NCI-H748 treated with DMSO at 0.1 percent for 48 hours (cell line): ENCODE measurements at regions not wholly inside any gene's neighbourhood (a gene's known extent, or its start where the extent isn't known, plus 50 kb on each side); places are given as distances from the start of the nearest gene placed in this dataset.
"Not testable (repeated sequence)": the region's sequence is repeated elsewhere in the genome, so short reads cannot be mapped to it uniquely, and the experiment has no call there.

Experiments
- DNase-seq: peaks from one replicate; lab custom pipeline; 2025; lab: John Stamatoyannopoulos, UW

DNA sequence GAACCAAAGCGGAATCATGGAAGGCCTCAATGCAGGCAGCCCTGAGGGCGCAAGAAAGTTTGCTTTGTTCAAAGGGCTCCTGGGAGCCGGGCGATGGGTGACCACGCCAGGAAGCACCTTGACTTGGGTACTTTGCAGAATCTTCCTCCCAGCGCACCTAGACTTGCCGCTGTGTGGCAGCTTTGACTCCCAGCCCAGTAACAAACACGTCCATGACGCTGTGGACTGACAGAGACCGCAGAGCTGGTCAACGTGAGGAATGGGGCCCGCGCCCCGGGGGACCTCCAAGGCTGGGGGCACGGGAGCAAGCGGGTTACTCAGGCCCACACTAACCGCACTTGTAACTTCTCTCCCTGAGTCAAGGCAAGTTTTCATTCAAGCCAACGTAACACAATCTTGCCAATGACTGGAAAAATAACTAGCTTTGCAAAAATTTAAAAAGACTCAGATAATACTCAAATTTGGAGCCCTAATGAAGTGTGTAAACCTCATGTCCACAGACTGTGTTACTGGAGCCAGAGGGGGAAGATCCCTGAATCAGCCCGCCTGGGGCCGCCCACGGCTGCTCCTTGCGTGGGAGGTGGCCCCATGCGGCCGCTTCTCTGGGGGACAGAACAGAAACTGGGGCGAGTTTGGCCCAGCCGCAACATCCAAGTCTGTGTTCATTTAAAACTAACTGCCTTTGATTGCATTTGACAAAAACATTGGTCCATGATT is 130.8 kb downstream of the DNAJB6 start:
- DNase-seq: no peak

GRCh38 chr7:157468221-157469111 is 131.7 kb downstream of the DNAJB6 start:
- no peak for DNase-seq

- no peak for DNase-seq
Measured at GRCh38 chr7:157469181-157470016, 132.6 kb downstream of the DNAJB6 start.

- DNase-seq: no peak
Measured at GRCh38 chr7:157470017-157470322, 133.2 kb downstream of the DNAJB6 start.

- DNase-seq: no peak
Measured at GRCh38 chr7:157470701-157471131, 133.9 kb downstream of the DNAJB6 start.

- DNase-seq: no peak
Measured at GRCh38 chr7:157471259-157472125, 134.7 kb downstream of the DNAJB6 start.

- DNase-seq: no peak
Measured at GRCh38 chr7:157472311-157473050, 135.7 kb downstream of the DNAJB6 start.

DNA sequence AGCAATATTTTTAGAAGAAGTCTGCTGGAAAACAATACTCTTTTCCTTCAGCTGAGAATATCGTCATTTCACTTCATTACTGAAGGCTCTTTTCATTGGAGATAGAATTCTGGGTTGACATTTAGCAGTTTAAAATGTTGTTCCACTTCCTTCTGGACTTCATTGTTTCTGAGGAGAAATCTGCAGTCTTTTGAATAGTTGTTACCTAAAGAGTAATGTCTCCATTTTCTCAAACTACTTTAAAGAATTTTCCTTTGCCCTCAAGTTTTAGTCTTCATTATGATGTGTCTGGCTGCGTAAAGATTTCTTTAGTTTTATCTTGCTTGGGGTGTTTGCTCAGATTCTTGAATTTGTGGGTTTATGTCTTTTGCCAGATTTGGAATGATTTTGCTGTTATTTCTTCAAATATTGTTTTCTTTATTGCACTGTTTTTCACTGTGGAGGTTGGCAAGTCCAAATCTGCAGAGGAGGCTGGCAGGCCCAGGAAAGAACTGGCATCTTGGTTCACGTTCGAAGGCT is 136.3 kb downstream of the DNAJB6 start:
- DNase-seq: no peak

DNA sequence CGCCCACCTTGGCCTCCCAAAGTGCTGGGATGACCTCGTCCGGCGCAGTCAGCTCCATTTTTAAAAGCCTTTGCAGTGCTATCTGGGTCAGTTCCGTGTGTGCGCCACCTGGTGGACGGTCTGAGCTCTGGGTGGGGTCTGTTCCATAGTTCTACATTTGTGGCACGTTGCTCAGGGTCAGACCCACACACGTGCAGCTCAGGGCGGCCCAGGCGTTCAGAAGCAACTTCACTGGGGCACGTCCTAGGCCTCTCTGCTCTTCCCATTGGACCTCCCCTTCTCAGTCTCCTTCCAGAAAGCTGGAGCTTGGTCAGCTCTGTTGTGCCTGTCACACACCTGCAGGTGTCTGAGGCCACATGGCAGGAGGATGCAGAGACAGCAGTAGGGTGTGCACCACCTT is 137.9 kb downstream of the DNAJB6 start:
- DNase-seq: no peak

GRCh38 chr7:157475095-157475494 is 138.3 kb downstream of the DNAJB6 start:
- DNase-seq: no peak

- DNase-seq: no peak
Measured at GRCh38 chr7:157475601-157476000, 138.8 kb downstream of the DNAJB6 start.

- DNase-seq: no peak
Measured at GRCh38 chr7:157476201-157476600, 139.4 kb downstream of the DNAJB6 start.

GRCh38 chr7:157476654-157477549 is 140.1 kb downstream of the DNAJB6 start:
- DNase-seq: no peak

- no peak for DNase-seq
Measured at GRCh38 chr7:157477550-157478212, 140.9 kb downstream of the DNAJB6 start.

GRCh38 chr7:157478611-157479010 is 141.8 kb downstream of the DNAJB6 start:
- not testable (repeated sequence) for DNase-seq

GRCh38 chr7:157479326-157479725 is 142.5 kb downstream of the DNAJB6 start:
- no peak for DNase-seq

GRCh38 chr7:157480371-157481050 is 143.7 kb downstream of the DNAJB6 start:
- DNase-seq: no peak

GRCh38 chr7:157481389-157481788 is 144.6 kb downstream of the DNAJB6 start:
- DNase-seq: no peak
